HT1080 (cell line): ENCODE measurements at regions not wholly inside any gene's neighbourhood (a gene's known extent, or its start where the extent isn't known, plus 50 kb on each side); places are given as distances from the start of the nearest gene placed in this dataset.
"Not testable (repeated sequence)": the region's sequence is repeated elsewhere in the genome, so short reads cannot be mapped to it uniquely, and the experiment has no call there.

Experiments
- DNase-seq: peaks from one replicate; pipeline ENCODE4 v3.0.0-alpha.2; 2015; ENCODE audit warnings: low read depth

GRCh38 chr1:178639326-178639725 is 85.7 kb upstream of the RALGPS2 start:
- no peak for DNase-seq

- DNase-seq, result no peak
Observed at GRCh38 chr1:178642282-178642681, 82.8 kb upstream of the RALGPS2 start.

- no peak for DNase-seq
Observed at GRCh38 chr1:178643349-178643748, 81.7 kb upstream of the RALGPS2 start.

- no peak for DNase-seq
Observed at GRCh38 chr1:178643831-178644230, 81.2 kb upstream of the RALGPS2 start.

- no peak for DNase-seq
Observed at GRCh38 chr1:178644308-178645120, 80.5 kb upstream of the RALGPS2 start.

- no peak for DNase-seq
Observed at GRCh38 chr1:178645157-178645807, 79.8 kb upstream of the RALGPS2 start.

- DNase-seq, result no peak
Observed at GRCh38 chr1:178645808-178646200, 79.2 kb upstream of the RALGPS2 start.

- no peak for DNase-seq
Observed at GRCh38 chr1:178646821-178647220, 78.2 kb upstream of the RALGPS2 start.

GRCh38 chr1:178648151-178648550 is 76.9 kb upstream of the RALGPS2 start:
- DNase-seq, result no peak

- no peak for DNase-seq
Observed at GRCh38 chr1:178649582-178650350, 75.3 kb upstream of the RALGPS2 start.

- peak; percentile 26 for DNase-seq
Observed at GRCh38 chr1:178650934-178651511, 74.0 kb upstream of the RALGPS2 start.

GRCh38 chr1:178651742-178652141 is 73.3 kb upstream of the RALGPS2 start:
- DNase-seq, result no peak

- peak; percentile 82 for DNase-seq
Observed at GRCh38 chr1:178652506-178653490, 72.2 kb upstream of the RALGPS2 start.

- no peak for DNase-seq
Observed at GRCh38 chr1:178659789-178660208, 65.2 kb upstream of the RALGPS2 start.

- no peak for DNase-seq
Observed at GRCh38 chr1:178660461-178660860, 64.6 kb upstream of the RALGPS2 start.

- no peak for DNase-seq
Observed at GRCh38 chr1:178664278-178664677, 60.8 kb upstream of the RALGPS2 start.

GRCh38 chr1:178665579-178665978 is 59.5 kb upstream of the RALGPS2 start:
- no peak for DNase-seq

GRCh38 chr1:178666891-178667290 is 58.2 kb upstream of the RALGPS2 start:
- DNase-seq, result not testable (repeated sequence)

- DNase-seq, result no peak
Observed at GRCh38 chr1:178672434-178672833, 52.6 kb upstream of the RALGPS2 start.

- not testable (repeated sequence) for DNase-seq
Observed at GRCh38 chr1:178674559-178674958, 50.5 kb upstream of the RALGPS2 start.
